Activated T-cell treated with anti-CD3 and anti-CD28 coated beads for 1 hour (primary cell): ENCODE measurements at regions not wholly inside any gene's neighbourhood (a gene's known extent, or its start where the extent isn't known, plus 50 kb on each side); places are given as distances from the start of the nearest gene placed in this dataset.
"Not testable (repeated sequence)": the region's sequence is repeated elsewhere in the genome, so short reads cannot be mapped to it uniquely, and the experiment has no call there.

Experiments
- DNase-seq: peaks from one replicate; pipeline ENCODE4 v3.0.0-alpha.2; 2020; ENCODE audit warnings: low read depth

DNA sequence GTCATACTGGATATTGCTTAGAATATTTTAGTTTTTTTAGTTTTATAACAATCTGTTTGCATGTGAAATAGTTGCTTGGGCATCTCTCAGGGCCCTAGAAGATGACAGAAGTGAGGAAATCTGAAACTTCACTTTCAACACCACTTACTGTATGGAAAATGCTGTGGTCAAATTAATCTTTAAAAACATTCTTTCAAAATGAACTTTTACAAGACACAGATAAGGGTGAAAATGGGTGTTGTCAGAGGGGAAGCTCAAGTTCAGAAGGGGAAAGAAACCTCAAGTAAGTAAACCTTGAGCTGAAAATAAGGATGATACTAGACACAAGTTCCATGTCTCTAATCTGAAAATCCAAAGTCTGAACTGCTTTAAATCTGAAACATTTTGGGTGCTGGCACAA is 1840.1 kb upstream of the RAG2 start:
- DNase-seq = no peak

GRCh38 chr11:38425578-38425977 is 1827.5 kb upstream of the RAG2 start:
- DNase-seq = no peak

DNA sequence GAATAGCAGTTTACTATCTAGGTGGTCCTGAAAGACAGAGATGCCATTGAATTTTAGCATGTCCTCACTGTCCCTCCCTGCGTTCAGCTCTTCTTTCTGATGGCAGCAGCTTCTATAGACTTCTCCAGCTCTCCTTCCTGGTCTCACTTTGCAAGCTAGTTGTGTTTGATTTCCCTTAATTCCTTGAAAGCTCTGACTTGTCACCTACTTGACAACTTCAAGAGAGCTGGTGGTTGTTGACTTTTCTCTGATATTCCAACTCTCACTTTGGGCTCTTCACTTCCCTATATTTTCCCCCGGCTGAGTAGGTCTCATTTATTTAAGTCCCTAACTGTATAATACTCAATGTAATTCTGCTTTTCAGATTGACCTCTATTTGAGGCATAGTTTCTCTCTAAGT is 1825.0 kb upstream of the RAG2 start:
- no peak for DNase-seq

- no peak for DNase-seq
These were observed 1818.1 kb upstream of the RAG2 start for GRCh38 chr11:38416141-38416540.

GRCh38 chr11:38411149-38411548 is 1813.1 kb upstream of the RAG2 start:
- no peak for DNase-seq

- no peak for DNase-seq
These were observed 1804.0 kb upstream of the RAG2 start for GRCh38 chr11:38402063-38402462.

- no peak for DNase-seq
These were observed 1794.1 kb upstream of the RAG2 start for GRCh38 chr11:38392176-38392575.

DNA sequence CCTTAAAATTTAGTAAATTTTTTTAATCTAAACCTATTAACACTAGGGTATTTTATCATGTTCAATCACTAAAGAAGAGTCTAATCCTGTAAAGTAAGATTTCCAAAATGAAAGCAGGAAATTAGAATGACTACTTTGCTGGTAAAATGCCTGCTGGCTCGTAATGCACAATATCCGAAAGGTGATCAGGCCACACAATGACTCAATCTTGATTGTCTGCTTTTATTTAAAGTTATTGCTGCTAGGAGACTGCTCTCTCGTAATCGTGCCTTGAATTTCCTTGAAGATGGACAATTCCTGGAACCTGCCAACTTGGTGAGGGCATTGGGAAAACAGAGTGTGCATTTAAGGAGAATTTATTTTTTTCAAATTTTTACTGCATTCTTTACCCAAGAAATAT is 1786.5 kb upstream of the RAG2 start:
- DNase-seq = no peak

- DNase-seq = no peak
These were observed 1767.2 kb upstream of the RAG2 start for GRCh38 chr11:38365274-38365673.

DNA sequence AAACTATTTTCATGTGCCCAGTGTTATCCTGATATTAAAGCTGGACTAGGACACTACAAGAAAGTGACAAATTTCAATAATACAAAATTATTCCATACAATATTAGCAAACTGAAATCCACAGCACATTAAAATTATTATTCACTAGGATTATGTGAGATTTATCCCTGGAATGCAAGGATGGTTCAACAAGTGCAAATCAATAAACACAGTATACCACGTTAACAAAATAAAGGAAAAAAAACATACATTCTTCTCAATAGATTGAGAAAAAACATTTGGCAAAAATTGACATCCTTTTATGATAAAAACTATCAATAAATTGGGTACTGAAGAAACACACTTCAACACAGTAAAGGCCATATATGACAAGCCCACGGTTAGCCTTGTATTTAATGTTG is 1758.2 kb upstream of the RAG2 start:
- no peak for DNase-seq

DNA sequence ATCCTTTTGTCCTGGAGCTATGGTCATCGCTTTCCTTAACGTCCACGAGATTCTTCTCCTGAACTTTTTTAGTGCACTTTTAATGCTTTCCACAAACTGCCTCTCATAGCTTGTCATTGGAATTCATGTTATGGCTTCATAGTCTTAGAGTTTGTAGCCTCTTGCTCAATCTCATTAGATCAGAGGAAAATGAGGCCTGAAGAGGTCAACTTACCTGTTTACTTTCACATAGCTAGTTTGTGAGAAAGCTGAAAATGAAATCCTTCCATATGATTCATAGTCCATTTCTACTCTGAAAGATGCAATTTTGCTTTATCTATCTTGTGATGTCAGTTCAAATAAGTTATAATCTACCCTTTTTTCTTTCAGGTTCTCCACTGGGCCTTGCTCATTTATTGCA is 1747.2 kb upstream of the RAG2 start:
- no peak for DNase-seq

- DNase-seq = not testable (repeated sequence)
These were observed 1743.6 kb upstream of the RAG2 start for GRCh38 chr11:38341612-38342011.

DNA sequence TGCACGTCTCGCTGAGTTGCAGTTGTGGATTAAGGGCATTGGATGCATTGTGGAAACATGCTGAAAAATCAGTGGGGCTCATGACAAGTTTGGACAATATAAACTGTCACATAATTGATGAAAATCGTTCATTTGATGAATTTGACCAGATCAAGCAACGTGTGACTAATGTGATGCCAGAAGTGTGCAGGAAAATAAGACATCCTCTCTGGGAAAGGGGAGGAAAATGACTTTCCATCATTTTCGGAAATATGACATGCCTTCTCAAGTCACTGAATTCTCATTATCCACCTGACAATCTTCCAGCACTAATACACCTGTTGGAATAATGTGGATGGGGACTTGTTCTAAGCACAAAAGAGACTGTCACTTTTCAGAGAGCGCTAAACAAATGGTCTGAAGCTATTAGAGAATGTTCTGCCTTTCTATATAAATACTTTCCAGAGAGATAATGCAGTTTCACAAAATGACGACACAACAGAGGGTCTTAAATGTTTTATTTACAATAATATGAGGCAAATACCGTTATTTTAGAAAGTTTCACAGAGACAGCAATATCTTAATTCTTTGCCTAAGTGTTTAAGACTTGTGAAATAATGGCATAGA is 1741.9 kb upstream of the RAG2 start:
- no peak for DNase-seq

- not testable (repeated sequence) for DNase-seq
These were observed 1740.0 kb upstream of the RAG2 start for GRCh38 chr11:38338022-38338421.

DNA sequence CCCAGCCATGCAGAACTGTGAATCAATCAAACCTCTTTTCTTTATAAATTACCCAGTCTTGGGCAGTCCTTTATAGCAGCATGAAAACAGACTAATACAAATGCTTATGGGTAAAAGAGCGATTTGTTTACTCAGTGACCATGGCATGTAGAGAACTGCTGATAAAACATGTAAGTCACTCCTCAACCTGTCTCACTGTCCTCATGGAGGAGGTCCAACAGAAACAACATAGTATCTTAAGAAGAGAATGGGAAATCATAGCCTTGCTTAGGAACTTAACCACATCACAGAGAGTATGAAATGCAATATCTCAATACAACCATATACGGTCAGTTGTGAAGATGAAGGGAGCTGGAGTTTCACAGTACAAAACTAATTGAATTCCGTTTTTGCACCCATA is 1734.0 kb upstream of the RAG2 start:
- no peak for DNase-seq

GRCh38 chr11:38330578-38330977 is 1732.5 kb upstream of the RAG2 start:
- no peak for DNase-seq

GRCh38 chr11:38323961-38324761 is 1726.1 kb upstream of the RAG2 start:
- DNase-seq = no peak

GRCh38 chr11:38315151-38315550 is 1717.1 kb upstream of the RAG2 start:
- no peak for DNase-seq

GRCh38 chr11:38307455-38307854 is 1709.4 kb upstream of the RAG2 start:
- DNase-seq = no peak

DNA sequence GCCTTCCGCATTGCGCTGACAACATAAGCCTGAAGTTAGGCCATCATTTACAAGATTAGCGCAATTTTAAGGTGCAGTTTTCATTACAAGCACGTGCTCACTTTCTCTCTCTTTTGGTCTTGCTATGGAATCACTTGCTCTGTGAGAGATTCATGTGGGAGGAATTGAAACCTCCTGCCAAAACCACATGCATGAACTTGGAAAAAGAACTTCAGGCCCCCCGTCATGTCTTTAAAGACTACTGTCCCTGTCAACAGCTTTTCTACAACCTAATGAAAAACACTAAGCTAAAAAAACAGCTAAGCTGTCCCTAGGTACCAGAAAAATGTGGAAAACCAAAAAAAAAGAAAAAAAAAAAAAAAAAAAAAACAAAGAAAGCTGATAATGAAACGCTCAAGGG is 1707.6 kb upstream of the RAG2 start:
- no peak for DNase-seq

- DNase-seq = no peak
These were observed 1706.9 kb upstream of the RAG2 start for GRCh38 chr11:38304926-38305325.

DNA sequence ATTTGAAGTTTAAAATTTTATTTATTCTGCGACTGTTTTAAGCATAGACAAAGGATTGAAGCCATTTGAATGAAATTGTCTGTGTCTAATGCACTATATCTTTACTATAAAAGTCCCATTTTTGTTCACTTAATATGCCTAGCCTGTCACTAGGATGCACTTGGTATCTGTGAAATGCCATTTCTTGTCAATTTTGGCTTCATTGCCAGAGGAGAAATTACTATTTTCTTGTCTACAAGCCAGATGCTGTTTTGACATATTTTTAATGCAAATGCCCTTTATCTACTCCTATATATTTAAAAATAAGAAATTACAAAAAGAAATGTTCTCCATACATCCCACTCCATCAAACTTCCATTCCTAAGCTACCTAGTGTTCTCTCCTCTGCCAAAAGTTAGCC is 1704.5 kb upstream of the RAG2 start:
- DNase-seq = no peak

DNA sequence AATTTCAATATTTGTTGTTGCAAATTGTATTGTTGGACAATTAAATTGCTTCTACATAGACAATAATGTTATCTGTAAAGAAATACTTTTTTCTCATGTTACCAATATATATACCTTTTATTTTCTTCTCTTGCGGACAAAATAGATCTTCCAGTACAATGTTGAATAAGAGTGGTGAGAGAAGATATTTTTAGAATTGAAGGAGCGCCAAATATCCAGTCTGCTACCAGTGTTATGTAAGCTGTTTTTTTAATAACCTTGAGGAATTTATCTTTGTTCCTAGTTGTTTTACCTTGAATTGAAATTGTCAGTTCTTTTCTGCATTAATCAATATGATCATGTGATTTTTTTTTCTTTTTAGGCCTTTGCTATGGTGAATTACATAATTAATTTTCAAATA is 1702.5 kb upstream of the RAG2 start:
- no peak for DNase-seq

- DNase-seq = no peak
These were observed 1698.3 kb upstream of the RAG2 start for GRCh38 chr11:38296211-38296776.
